ENCODE measurements at regions not wholly inside any gene's neighbourhood (a gene's known extent, or its start where the extent isn't known, plus 50 kb on each side); places are given as distances from the start of the nearest gene placed in this dataset.

- Histone ChIP-seq H3K4me3 (ENCODE audit: insufficient read depth, low read depth, low read length) (no peak overlapping the region), H2BK5ac (ENCODE audit: low read depth, low read length, poor library complexity, severe bottlenecking) (no peak overlapping the region), H2BK20ac (ENCODE audit: low read depth, low read length) (no peak overlapping the region), H2BK120ac (ENCODE audit: low read depth, low read length) (no peak overlapping the region), H3K56ac (ENCODE audit: extremely low read depth, insufficient read depth, low read length) (no peak overlapping the region), H3K27me3 (ENCODE audit: control insufficient read depth, insufficient read depth, low read length) (peaks cover 3% of the 10 kb centered on the region; the same call in 1 of the 2 replicates), H4K20me1 (ENCODE audit: insufficient read depth, low read length) (no peaks in the 10 kb centered on the region), H3K14ac (replicated peaks; ENCODE audit: low read depth, low read length) (no peak overlapping the region), H3K36me3 (ENCODE audit: control insufficient read depth, insufficient read depth, low read length) (no peaks in the 10 kb centered on the region), H4K8ac (ENCODE audit: low read depth in 2 of 2, low read length in 2 of 2) (no peak overlapping the region), H3K4ac (ENCODE audit: low read depth, low read length) (no peak overlapping the region), H3K79me1 (ENCODE audit: low read depth in 1 of 2, low read length in 2 of 2) (no peaks in the 10 kb centered on the region), H3K18ac (ENCODE audit: low read depth, low read length) (no peak overlapping the region), H3K4me1 (ENCODE audit: control insufficient read depth, insufficient read depth, low read length) (no peaks in the 10 kb centered on the region), H3K23ac (ENCODE audit: low read depth, low read length) (no peak overlapping the region), H2AK5ac (ENCODE audit: low read depth, low read length) (no peak overlapping the region), H3K4me2 (ENCODE audit: low read depth, low read length) (no peak overlapping the region), H2AFZ (replicated peaks; ENCODE audit: low read length, poor library complexity) (no peak overlapping the region), H2BK15ac (ENCODE audit: low read depth, low read length) (no peak overlapping the region), H3K9ac (ENCODE audit: low read depth, low read length) (no peak overlapping the region), H3K9me3 (ENCODE audit: control insufficient read depth, insufficient read depth, low read length) (no peaks in the 10 kb centered on the region), H3K9me1 (ENCODE audit: insufficient read depth, low read length) (no peaks in the 10 kb centered on the region), H4K5ac (ENCODE audit: low read depth, low read length) (no peak overlapping the region), H3K27ac (ENCODE audit: insufficient read depth, low read length) (no peak overlapping the region), H2AK9ac (replicated peaks; ENCODE audit: low read depth, low read length, poor library complexity) (no peak overlapping the region), H4K91ac (ENCODE audit: insufficient read depth, low read depth, low read length) (no peak overlapping the region)
- 80% methylated on average over 1 of the region's 6 CpGs; no CpG with 5 or more reads in 1 of the 2 experiments for WGBS, 2 experiments (ENCODE audit: extremely low coverage in 2 of 2, insufficient read length in 1 of 2)
- in situ Hi-C loops (cut with MboI; ENCODE audit: low sequenced_read_pairs) (no loop called here), intact Hi-C loops (cut with micrococcal nuclease) (no loop called here), dilution Hi-C loops (cut with HindIII; ENCODE audit: low sequenced_read_pairs, unreplicated experiment) (no loop called here)
- TF ChIP-seq NFE2L2 (IDR thresholded peaks at IDR 0.05; ENCODE audit: low read depth, low read length) (no peak), BHLHE40 (IDR thresholded peaks at IDR 0.05; ENCODE audit: low read depth, low read length) (no peak), ELK1 (IDR thresholded peaks at IDR 0.05; ENCODE audit: borderline replicate concordance, low read depth, low read length) (no peak), RFX5 (IDR thresholded peaks at IDR 0.05; ENCODE audit: low read depth, low read length) (no peak), MXI1 (IDR thresholded peaks at IDR 0.05; ENCODE audit: borderline replicate concordance, low read depth, low read length) (no peak), MAFK (IDR thresholded peaks at IDR 0.05; ENCODE audit: low read depth, low read length) (no peak)
- ATAC-seq (ENCODE audit: low read depth): no peak
- DNase-seq: no peak
- ChIA-PET CTCF (no interaction called here), POLR2A (ENCODE audit: unreplicated experiment) (interaction anchor here (0.6 kb wide), 1 partner anchor 24 kb away, joined by 3 read pairs; no protein-coding TSS in a partner anchor)
- no TSS peak for BruUV-seq (replicated peaks)
These were observed 233.2 kb upstream of the PBX1 start for GRCh38 chr1:164325786-164326185.

Data from IMR-90 (cell line).